Activated CD4-positive, alpha-beta T cell treated with anti-CD3 and anti-CD28 coated beads, Interleukin-2, amount 10 ng/mL, durations not matched to agents 24 days and 14 days (primary cell): ENCODE measurements at regions not wholly inside any gene's neighbourhood (a gene's known extent, or its start where the extent isn't known, plus 50 kb on each side); places are given as distances from the start of the nearest gene placed in this dataset.

Source experiments
- DNase-seq: peaks from one replicate; pipeline ENCODE4 v3.0.0; 2022
- H3K27ac Mint-ChIP-seq: one replicate; pipeline ENCODE4 v1.8.0; 2022; ENCODE audit warnings: mild to moderate bottlenecking, mixed read lengths
- H3K27me3 Mint-ChIP-seq: one replicate; pipeline ENCODE4 v1.8.0; 2022; ENCODE audit warnings: mixed read lengths
- H3K36me3 Mint-ChIP-seq: one replicate; pipeline ENCODE4 v1.8.0; 2022; ENCODE audit warnings: low read depth, mild to moderate bottlenecking, mixed read lengths
- H3K4me1 Mint-ChIP-seq: one replicate; pipeline ENCODE4 v1.8.0; 2021; ENCODE audit warnings: mixed read lengths
- H3K4me3 Mint-ChIP-seq: one replicate; pipeline ENCODE4 v1.8.0; 2022; ENCODE audit warnings: mild to moderate bottlenecking, moderate library complexity, mixed read lengths
- H3K9me3 Mint-ChIP-seq: one replicate; pipeline ENCODE4 v1.8.0; 2021; ENCODE audit warnings: mixed read lengths
- intact Hi-C: fragments of 100-400 bp; cut with micrococcal nuclease; formaldehyde crosslinking; loops from one replicate; pipeline ENCODE4 v1.15.1; 2023

DNA sequence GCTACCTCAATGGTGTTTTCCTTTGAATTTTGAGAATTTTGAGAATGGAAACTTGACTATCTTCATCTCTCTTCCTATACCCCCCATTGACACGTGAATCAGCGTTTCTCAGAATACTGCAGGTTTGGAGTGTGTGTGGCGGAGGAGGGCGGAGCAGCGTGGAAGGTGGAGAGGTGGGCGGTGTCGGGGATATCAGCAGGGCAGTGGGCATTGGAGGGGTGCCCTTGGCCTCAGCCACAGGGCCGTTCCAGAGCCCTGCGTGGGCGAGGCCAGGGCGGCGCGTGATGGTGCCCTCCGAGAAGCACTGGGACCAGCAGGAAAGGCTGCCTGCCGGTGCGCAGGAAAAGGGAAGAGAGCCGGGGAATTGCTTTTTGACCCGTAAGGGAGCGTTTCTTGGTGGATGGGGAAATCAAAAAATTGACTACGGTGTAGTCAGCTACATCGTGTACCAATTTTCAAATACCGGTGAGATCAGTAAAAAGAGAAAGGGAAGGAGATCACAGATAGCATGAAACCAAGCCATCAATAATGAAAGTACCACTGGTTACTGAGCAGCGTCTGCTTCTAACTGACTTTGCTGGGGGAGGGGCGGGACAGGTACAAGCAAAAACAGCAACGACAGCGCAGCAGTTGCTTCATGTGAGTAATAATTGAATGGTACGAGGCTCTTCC is 82.7 kb upstream of the DUSP22 start:
- DNase-seq = peak; percentile 82
- intact Hi-C loops = loop anchor here (1.0 to 2.0 kb wide), 2 partner anchors 14 to 15 kb away; no protein-coding TSS in a partner anchor
- peaks cover 27% of the 10 kb centered on the region for H3K4me1 Mint-ChIP-seq
- H3K4me3 Mint-ChIP-seq = peak overlapping the region; percentile 69
- peaks cover 12% of the 10 kb centered on the region for H3K27me3 Mint-ChIP-seq
- peaks cover 3% of the 10 kb centered on the region for H3K36me3 Mint-ChIP-seq
- peaks cover 3% of the 10 kb centered on the region for H3K9me3 Mint-ChIP-seq
- peak overlapping the region; percentile 56 for H3K27ac Mint-ChIP-seq

- Mint-ChIP-seq H3K27me3 (peaks cover 12% of the 10 kb centered on the region), H3K4me3 (peak overlapping the region; percentile 69), H3K4me1 (peaks cover 29% of the 10 kb centered on the region), H3K36me3 (peaks cover 3% of the 10 kb centered on the region), H3K27ac (no peak overlapping the region), H3K9me3 (peaks cover 6% of the 10 kb centered on the region)
- intact Hi-C loops = loop anchor here (2.0 kb wide), 1 partner anchor 15 kb away; no protein-coding TSS in a partner anchor
- DNase-seq = no peak
These were observed 82.2 kb upstream of the DUSP22 start for GRCh38 chr6:210104-210456.

GRCh38 chr6:210778-211374 is 81.4 kb upstream of the DUSP22 start:
- H3K27ac Mint-ChIP-seq = no peak overlapping the region
- H3K4me3 Mint-ChIP-seq = no peak overlapping the region
- H3K27me3 Mint-ChIP-seq = peaks cover 12% of the 10 kb centered on the region
- H3K36me3 Mint-ChIP-seq = peaks cover 3% of the 10 kb centered on the region
- DNase-seq = no peak
- peaks cover 35% of the 10 kb centered on the region for H3K4me1 Mint-ChIP-seq
- peaks cover 6% of the 10 kb centered on the region for H3K9me3 Mint-ChIP-seq
- intact Hi-C loops = loop anchor here (2.0 kb wide), 1 partner anchor 14 kb away; no protein-coding TSS in a partner anchor

GRCh38 chr6:211871-212497 is 80.3 kb upstream of the DUSP22 start:
- H3K4me1 Mint-ChIP-seq = peaks cover 44% of the 10 kb centered on the region

DNA sequence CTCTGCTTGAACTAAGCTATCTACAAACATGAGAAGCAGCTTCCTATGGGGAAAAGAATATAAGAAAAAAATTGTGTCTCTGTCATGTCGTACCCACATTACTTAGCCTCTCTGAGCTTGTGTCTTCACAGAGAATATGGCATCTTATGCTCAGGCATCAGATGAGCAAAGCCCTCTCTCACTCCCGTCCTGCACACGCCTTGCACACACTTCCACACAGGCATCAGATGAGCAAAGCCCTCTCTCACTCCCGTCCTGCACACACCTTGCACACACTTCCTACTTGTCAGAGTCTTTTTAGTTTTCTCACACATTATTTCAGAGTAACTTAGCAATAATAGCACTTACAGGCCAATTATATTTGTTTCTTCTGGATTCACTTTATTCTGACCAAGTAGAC is 79.0 kb upstream of the DUSP22 start:
- Mint-ChIP-seq H3K9me3 (peaks cover 6% of the 10 kb centered on the region), H3K4me3 (no peak overlapping the region), H3K36me3 (peaks cover 3% of the 10 kb centered on the region), H3K27ac (no peak overlapping the region), H3K4me1 (peaks cover 48% of the 10 kb centered on the region), H3K27me3 (peaks cover 9% of the 10 kb centered on the region)
- intact Hi-C loops = no loop called here
- DNase-seq = no peak

More at GRCh38 chr6:211871-212497, 80.3 kb upstream of the DUSP22 start:
- Mint-ChIP-seq H3K36me3 (peaks cover 3% of the 10 kb centered on the region), H3K4me3 (no peak overlapping the region), H3K27me3 (peaks cover 9% of the 10 kb centered on the region), H3K27ac (no peak overlapping the region), H3K9me3 (peaks cover 6% of the 10 kb centered on the region)
- DNase-seq = no peak
- intact Hi-C loops = loop anchor here (2.0 kb wide), 1 partner anchor 13 kb away; no protein-coding TSS in a partner anchor

DNA sequence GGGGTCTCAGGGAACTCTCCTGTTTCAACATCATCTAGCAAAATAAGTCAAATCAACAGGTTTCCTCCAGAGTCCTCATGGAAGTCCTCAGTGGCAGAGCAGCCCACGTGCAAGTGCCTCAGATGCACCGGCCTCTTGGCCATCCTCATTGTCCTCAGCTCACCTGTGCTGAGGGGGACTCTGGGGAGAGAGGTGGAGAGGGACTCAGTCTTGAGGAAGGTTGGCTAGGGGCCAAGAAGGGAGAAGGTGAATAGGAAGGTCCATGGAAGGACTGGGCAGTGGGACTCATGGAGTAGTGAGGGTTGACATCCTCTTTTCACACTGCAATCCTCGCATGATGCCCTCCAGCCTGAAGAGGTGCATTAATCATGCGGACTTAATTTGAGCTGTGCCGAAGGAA is 77.9 kb upstream of the DUSP22 start:
- H3K27me3 Mint-ChIP-seq = peaks cover 6% of the 10 kb centered on the region
- peaks cover 6% of the 10 kb centered on the region for H3K9me3 Mint-ChIP-seq
- H3K27ac Mint-ChIP-seq = no peak overlapping the region
- H3K36me3 Mint-ChIP-seq = peaks cover 3% of the 10 kb centered on the region
- peaks cover 41% of the 10 kb centered on the region for H3K4me1 Mint-ChIP-seq
- H3K4me3 Mint-ChIP-seq = no peak overlapping the region
- intact Hi-C loops = no loop called here
- DNase-seq = no peak

- Mint-ChIP-seq H3K36me3 (peaks cover 3% of the 10 kb centered on the region), H3K27ac (no peak overlapping the region), H3K9me3 (peaks cover 6% of the 10 kb centered on the region), H3K4me1 (peaks cover 36% of the 10 kb centered on the region), H3K4me3 (no peak overlapping the region), H3K27me3 (peaks cover 6% of the 10 kb centered on the region)
- intact Hi-C loops = loop anchor here (1.0 kb wide), 1 partner anchor 10 kb away; no protein-coding TSS in a partner anchor
- peak; percentile 72 for DNase-seq
These were observed 76.8 kb upstream of the DUSP22 start for GRCh38 chr6:215335-216034.

DNA sequence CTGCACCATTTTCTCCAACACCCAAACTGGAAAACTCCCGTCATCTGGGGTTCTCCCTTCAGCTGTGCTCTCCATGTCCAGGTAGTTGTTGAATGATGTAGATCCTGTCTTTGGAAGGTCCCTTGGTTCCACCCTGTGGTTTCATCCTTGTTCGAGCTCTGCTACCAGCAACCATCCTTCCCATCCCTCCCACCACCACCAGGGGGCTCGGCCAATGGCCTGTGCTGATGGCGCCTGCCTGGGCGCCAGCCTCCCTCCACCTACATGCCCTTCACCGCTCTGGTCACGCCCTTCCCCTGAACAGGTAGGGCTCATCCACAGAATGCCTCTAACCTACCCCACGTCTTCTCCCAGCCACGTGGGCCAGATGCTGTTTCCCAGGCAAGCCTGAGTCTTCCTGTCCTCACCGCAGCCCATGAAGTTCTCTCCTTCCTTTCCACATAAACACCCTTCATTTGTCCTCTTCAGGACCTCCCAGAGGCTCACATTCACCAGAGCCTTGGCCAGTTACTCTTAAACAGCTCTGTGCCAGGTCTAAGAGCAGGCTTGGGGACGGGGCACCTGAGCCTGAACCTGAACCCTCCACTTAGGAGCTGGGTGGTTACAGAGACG is 75.1 kb upstream of the DUSP22 start:
- peaks cover 47% of the 10 kb centered on the region for H3K4me1 Mint-ChIP-seq
- H3K9me3 Mint-ChIP-seq = peaks cover 6% of the 10 kb centered on the region
- H3K27ac Mint-ChIP-seq = no peak overlapping the region
- peak; percentile 74 for DNase-seq
- peaks cover 3% of the 10 kb centered on the region for H3K36me3 Mint-ChIP-seq
- H3K27me3 Mint-ChIP-seq = peaks cover 3% of the 10 kb centered on the region
- no peak overlapping the region for H3K4me3 Mint-ChIP-seq
- intact Hi-C loops = no loop called here

DNA sequence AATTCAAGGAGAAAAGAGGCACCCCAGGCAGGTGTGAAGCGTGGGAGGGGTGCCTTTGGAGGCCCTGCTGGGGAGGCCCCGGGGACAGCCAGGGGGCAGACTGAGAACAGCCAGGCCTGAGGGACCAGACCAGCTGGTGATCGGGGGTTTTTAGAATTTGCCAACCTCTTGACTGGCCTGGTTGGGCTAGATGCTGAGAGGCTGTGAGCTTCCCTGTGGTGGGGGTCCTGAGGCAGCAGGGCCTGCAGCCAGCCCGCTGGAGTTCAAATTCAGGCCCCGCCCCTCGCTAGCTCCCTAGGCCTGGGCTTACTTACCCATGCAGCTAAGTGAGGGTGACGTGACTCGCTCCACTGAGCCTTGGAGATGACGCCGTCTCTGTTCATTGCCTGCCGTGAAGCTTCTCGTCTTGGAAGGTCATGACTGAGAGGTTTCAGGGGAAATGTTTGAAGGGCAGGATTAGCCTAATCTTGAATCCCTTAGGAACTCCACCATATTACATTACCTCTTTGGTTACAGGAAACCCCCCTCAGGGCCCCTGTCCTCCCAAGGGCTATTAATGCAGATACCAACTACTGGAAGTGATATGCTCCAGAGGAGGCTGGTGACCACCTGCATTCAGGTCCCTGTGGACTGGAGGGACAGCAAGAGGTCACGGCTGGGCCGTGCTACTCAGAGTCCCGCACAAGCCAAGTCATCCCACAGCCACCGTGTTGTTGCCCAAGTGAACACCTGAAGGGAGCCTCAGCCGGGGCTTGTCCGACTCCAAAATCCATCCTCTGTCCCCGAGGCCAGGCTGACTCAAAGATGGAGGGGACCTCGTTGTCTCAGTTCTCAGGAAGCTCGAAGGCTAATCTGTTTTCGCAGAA is 73.9 kb upstream of the DUSP22 start:
- Mint-ChIP-seq H3K27me3 (no peaks in the 10 kb centered on the region), H3K9me3 (peaks cover 6% of the 10 kb centered on the region)

GRCh38 chr6:219019-219570 is 73.2 kb upstream of the DUSP22 start:
- no peak overlapping the region for H3K4me3 Mint-ChIP-seq
- peaks cover 6% of the 10 kb centered on the region for H3K9me3 Mint-ChIP-seq
- H3K36me3 Mint-ChIP-seq = no peaks in the 10 kb centered on the region
- no peaks in the 10 kb centered on the region for H3K27me3 Mint-ChIP-seq
- H3K27ac Mint-ChIP-seq = no peak overlapping the region
- intact Hi-C loops = no loop called here
- DNase-seq = no peak
- peaks cover 62% of the 10 kb centered on the region for H3K4me1 Mint-ChIP-seq

More for the DNA sequence above, 73.9 kb upstream of the DUSP22 start:
- H3K27ac Mint-ChIP-seq = no peak overlapping the region
- peaks cover under 1% of the 10 kb centered on the region for H3K36me3 Mint-ChIP-seq
- H3K4me3 Mint-ChIP-seq = no peak overlapping the region
- H3K4me1 Mint-ChIP-seq = peaks cover 57% of the 10 kb centered on the region
- intact Hi-C loops = no loop called here
- no peak for DNase-seq

- H3K27me3 Mint-ChIP-seq = no peaks in the 10 kb centered on the region
These were observed 72.6 kb upstream of the DUSP22 start for GRCh38 chr6:219641-220198.

DNA sequence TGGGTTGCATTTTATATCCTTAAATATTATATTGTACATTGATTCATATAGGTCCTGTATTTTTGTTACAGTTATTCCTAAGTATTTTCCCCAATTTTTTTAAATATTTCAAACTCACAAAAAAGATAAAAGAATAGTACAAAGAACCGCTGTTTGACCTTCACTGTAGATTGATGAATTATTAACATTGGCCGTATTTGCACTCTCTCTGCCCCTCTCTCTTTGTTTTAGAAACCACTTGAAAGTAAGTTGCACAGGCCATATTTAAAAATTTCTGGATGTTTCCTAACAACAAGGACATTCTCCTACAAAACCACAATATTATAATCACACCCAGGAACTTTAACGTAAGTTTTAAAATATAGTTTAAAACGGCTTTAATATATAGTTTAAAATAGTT is 72.0 kb upstream of the DUSP22 start:
- Mint-ChIP-seq H3K27ac (no peak overlapping the region), H3K4me3 (no peak overlapping the region), H3K27me3 (no peaks in the 10 kb centered on the region), H3K4me1 (peaks cover 71% of the 10 kb centered on the region), H3K36me3 (no peaks in the 10 kb centered on the region), H3K9me3 (no peaks in the 10 kb centered on the region)
- intact Hi-C loops = loop anchor here (5.0 kb wide), 1 partner anchor 327 kb away; no protein-coding TSS in a partner anchor
- DNase-seq = no peak

More at GRCh38 chr6:219641-220198, 72.6 kb upstream of the DUSP22 start:
- Mint-ChIP-seq H3K9me3 (peaks cover 1% of the 10 kb centered on the region), H3K36me3 (no peaks in the 10 kb centered on the region), H3K4me1 (peaks cover 68% of the 10 kb centered on the region), H3K27ac (no peak overlapping the region), H3K4me3 (no peak overlapping the region)
- DNase-seq = no peak
- intact Hi-C loops = loop anchor here (5.0 kb wide), 1 partner anchor 328 kb away; no protein-coding TSS in a partner anchor
